ENCODE measurements at regions not wholly inside any gene's neighbourhood (a gene's known extent, or its start where the extent isn't known, plus 50 kb on each side); places are given as distances from the start of the nearest gene placed in this dataset.

- intact Hi-C loops (cut with DNase I, micrococcal nuclease), result loop anchor here (10.0 kb wide), 2 partner anchors 290 to 1000 kb away; partner anchors contain the start of gene IRAK1BP1 (in 1 of the 2)
- POLR2A ChIA-PET, result no interaction called here
- DNase-seq, result no peak
- Mint-ChIP-seq H3K27me3 (peaks cover 2% of the 10 kb centered on the region), H3K4me3 (no peak overlapping the region), H3K36me3 (ENCODE audit: low read depth) (no peaks in the 10 kb centered on the region), H3K9me3 (ENCODE audit: low read depth) (no peaks in the 10 kb centered on the region), H3K4me1 (peaks cover under 1% of the 10 kb centered on the region), H3K27ac (no peak overlapping the region)
- CTCF ChIA-PET, result interaction anchor here (1.9 kb wide), 1 partner anchor 51 kb away, joined by 5 read pairs; no protein-coding TSS in a partner anchor
- no peak for ATAC-seq
These were observed 82.9 kb downstream of the ELOVL4 start for GRCh38 chr6:79864421-79864820.

- H3K4me1 Mint-ChIP-seq, result no peaks in the 10 kb centered on the region
- intact Hi-C loops (cut with DNase I, micrococcal nuclease), result loop anchor here (10.0 kb wide), 2 partner anchors 289 to 999 kb away; partner anchors contain the start of gene IRAK1BP1 (in 1 of the 2)
- ATAC-seq (no peak), DNase-seq (no peak)
- H3K9me3 Mint-ChIP-seq (ENCODE audit: low read depth), result no peaks in the 10 kb centered on the region
- peaks cover 2% of the 10 kb centered on the region for H3K27me3 Mint-ChIP-seq
- POLR2A ChIA-PET, result no interaction called here
- H3K4me3 Mint-ChIP-seq, result no peak overlapping the region
- no peaks in the 10 kb centered on the region for H3K36me3 Mint-ChIP-seq (ENCODE audit: low read depth)
- CTCF ChIA-PET, result interaction anchor here (1.9 kb wide), 1 partner anchor 50 kb away, joined by 5 read pairs; no protein-coding TSS in a partner anchor
- H3K27ac Mint-ChIP-seq, result no peak overlapping the region
These were observed 83.4 kb downstream of the ELOVL4 start for GRCh38 chr6:79864001-79864400.

DNA sequence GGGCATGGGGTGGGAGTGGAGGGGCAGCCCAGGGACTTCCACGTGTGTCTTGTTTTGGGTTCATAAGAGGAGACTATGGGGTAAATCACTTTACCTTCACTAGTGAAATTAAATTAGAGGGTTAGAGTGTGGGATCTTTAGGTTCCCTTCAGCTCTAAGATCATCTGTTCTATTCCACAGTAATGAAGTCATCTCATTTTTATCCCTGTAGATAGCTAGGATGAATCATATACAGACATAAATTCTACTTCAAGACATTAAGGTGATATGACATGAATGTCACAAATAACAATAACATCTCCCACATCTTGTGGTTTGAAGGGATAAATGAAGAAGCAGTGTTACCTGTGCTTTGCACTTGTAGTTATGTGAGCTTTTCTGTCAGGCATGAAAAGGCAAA is 83.8 kb downstream of the ELOVL4 start:
- no peak overlapping the region for H3K27ac Mint-ChIP-seq
- H3K36me3 Mint-ChIP-seq (ENCODE audit: low read depth), result no peaks in the 10 kb centered on the region
- ATAC-seq (no peak), DNase-seq (no peak)
- ChIA-PET POLR2A (no interaction called here), CTCF (interaction anchor here (1.8 kb wide), 1 partner anchor 14 kb away, joined by 6 read pairs; no protein-coding TSS in a partner anchor)
- H3K4me1 Mint-ChIP-seq, result no peaks in the 10 kb centered on the region
- H3K4me3 Mint-ChIP-seq, result no peak overlapping the region
- intact Hi-C loops (cut with DNase I, micrococcal nuclease), result loop anchor here (10.0 kb wide), 2 partner anchors 289 to 999 kb away; partner anchors contain the start of gene IRAK1BP1 (in 1 of the 2)
- no peaks in the 10 kb centered on the region for H3K9me3 Mint-ChIP-seq (ENCODE audit: low read depth)
- H3K27me3 Mint-ChIP-seq, result peaks cover 2% of the 10 kb centered on the region

DNA sequence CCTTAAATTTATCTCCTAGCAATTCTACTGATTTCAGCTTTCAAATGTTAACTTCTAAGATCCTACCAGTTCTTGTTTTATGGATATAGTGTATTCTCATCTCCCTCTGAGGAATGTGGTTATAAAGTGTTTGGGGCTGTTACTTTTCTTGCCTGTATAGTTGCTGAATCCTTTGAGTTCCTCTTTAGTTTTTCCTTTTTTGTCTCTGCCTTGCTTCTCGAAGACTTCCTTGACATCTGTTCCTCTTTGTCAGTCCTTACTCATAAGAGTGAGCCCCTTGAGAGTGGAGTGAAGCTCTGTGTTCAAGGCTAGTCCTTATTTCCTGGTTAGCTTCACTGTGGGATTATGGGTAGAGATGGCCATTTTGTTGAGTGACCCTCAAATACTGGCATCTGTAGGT is 84.6 kb downstream of the ELOVL4 start:
- POLR2A ChIA-PET, result no interaction called here
- intact Hi-C loops (cut with DNase I, micrococcal nuclease), result loop anchor here (10.0 kb wide), 2 partner anchors 288 to 998 kb away; partner anchors contain the start of gene IRAK1BP1 (in 1 of the 2)
- H3K27me3 Mint-ChIP-seq, result peaks cover 2% of the 10 kb centered on the region

GRCh38 chr6:79862126-79862525 is 85.2 kb downstream of the ELOVL4 start:
- no peaks in the 10 kb centered on the region for H3K4me1 Mint-ChIP-seq
- ATAC-seq, result no peak
- ChIA-PET CTCF (interaction anchor here (0.6 to 1.8 kb wide), 2 partner anchors 12 to 49 kb away, joined by 4 to 6 read pairs; no protein-coding TSS in a partner anchor), POLR2A (no interaction called here)
- intact Hi-C loops (cut with DNase I, micrococcal nuclease), result loop anchor here (10.0 kb wide), 2 partner anchors 287 to 997 kb away; partner anchors contain the start of gene IRAK1BP1 (in 1 of the 2)
- peaks cover 2% of the 10 kb centered on the region for H3K27me3 Mint-ChIP-seq
- no peaks in the 10 kb centered on the region for H3K36me3 Mint-ChIP-seq (ENCODE audit: low read depth)
- no peak overlapping the region for H3K4me3 Mint-ChIP-seq
- H3K27ac Mint-ChIP-seq, result no peak overlapping the region
- no peak for DNase-seq
- H3K9me3 Mint-ChIP-seq (ENCODE audit: low read depth), result no peaks in the 10 kb centered on the region

More for the DNA sequence above, 84.6 kb downstream of the ELOVL4 start:
- ATAC-seq (no peak), DNase-seq (no peak)
- H3K36me3 Mint-ChIP-seq (ENCODE audit: low read depth), result no peaks in the 10 kb centered on the region
- H3K4me3 Mint-ChIP-seq, result no peak overlapping the region
- H3K9me3 Mint-ChIP-seq (ENCODE audit: low read depth), result no peaks in the 10 kb centered on the region
- H3K4me1 Mint-ChIP-seq, result no peaks in the 10 kb centered on the region
- CTCF ChIA-PET, result interaction anchor here (0.6 to 1.8 kb wide), 2 partner anchors 13 to 49 kb away, joined by 4 to 6 read pairs; no protein-coding TSS in a partner anchor
- no peak overlapping the region for H3K27ac Mint-ChIP-seq

GRCh38 chr6:79861023-79861422 is 86.3 kb downstream of the ELOVL4 start:
- POLR2A ChIA-PET, result no interaction called here

GRCh38 chr6:79847426-79847825 is 99.9 kb downstream of the ELOVL4 start:
- Mint-ChIP-seq H3K9me3 (ENCODE audit: low read depth) (no peaks in the 10 kb centered on the region), H3K27ac (no peak overlapping the region), H3K4me1 (no peaks in the 10 kb centered on the region), H3K27me3 (peaks cover 20% of the 10 kb centered on the region), H3K36me3 (ENCODE audit: low read depth) (no peaks in the 10 kb centered on the region), H3K4me3 (no peak overlapping the region)
- ChIA-PET CTCF (interaction anchor here (1.0 kb wide), 1 partner anchor 13 kb away, joined by 4 read pairs; no protein-coding TSS in a partner anchor), POLR2A (no interaction called here)
- ATAC-seq, result no peak
- no peak for DNase-seq
- intact Hi-C loops (cut with DNase I, micrococcal nuclease), result no loop called here

More at GRCh38 chr6:79861023-79861422, 86.3 kb downstream of the ELOVL4 start:
- DNase-seq (no peak), ATAC-seq (no peak)
- CTCF ChIA-PET, result interaction anchor here (1.8 kb wide), 2 partner anchors 9 to 48 kb away, joined by 4 to 10 read pairs; no protein-coding TSS in a partner anchor
- no peaks in the 10 kb centered on the region for H3K4me1 Mint-ChIP-seq
- intact Hi-C loops (cut with DNase I, micrococcal nuclease), result loop anchor here (10.0 kb wide), 2 partner anchors 286 to 996 kb away; partner anchors contain the start of gene IRAK1BP1 (in 1 of the 2)
- no peaks in the 10 kb centered on the region for H3K36me3 Mint-ChIP-seq (ENCODE audit: low read depth)
- H3K27me3 Mint-ChIP-seq, result no peaks in the 10 kb centered on the region
- no peak overlapping the region for H3K27ac Mint-ChIP-seq
- no peak overlapping the region for H3K4me3 Mint-ChIP-seq
- H3K9me3 Mint-ChIP-seq (ENCODE audit: low read depth), result no peaks in the 10 kb centered on the region

DNA sequence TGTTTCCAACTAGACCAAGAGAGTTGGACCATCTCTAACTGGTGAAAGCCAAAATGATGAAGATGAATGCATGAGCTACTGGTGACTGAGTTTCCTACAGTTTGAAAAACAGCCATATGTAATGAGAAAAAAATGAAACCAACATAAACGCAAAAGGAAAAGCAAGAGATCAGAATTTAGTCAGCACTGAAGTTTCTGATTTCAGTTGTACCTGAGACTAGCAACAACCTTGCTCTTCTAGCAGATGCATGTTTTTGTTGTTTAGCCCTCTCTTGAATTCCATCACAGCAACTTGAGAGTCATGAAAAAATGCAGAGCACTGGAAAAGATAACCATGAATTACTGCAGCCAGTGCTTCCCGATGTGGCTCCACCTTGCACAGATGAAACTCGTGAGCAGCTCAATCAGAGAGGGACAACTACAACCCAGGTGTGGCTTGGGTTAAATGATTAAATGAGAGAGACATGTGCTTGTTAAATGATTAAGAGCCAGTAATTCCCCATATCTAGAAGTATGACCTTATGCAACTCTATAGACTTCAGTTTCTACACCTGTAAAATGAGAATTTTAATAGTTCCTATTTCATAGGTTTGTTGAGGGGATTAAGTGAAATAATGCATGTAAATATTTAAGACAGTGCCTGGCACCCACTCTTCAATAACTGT is 104.8 kb downstream of the ELOVL4 start:
- H3K4me1 Mint-ChIP-seq, result no peaks in the 10 kb centered on the region
- no peaks in the 10 kb centered on the region for H3K9me3 Mint-ChIP-seq (ENCODE audit: low read depth)
- DNase-seq, result no peak
- ChIA-PET POLR2A (no interaction called here), CTCF (interaction anchor here (1.9 kb wide), 1 partner anchor 11 kb away, joined by 6 read pairs; no protein-coding TSS in a partner anchor)
- ATAC-seq, result no peak
- no peak overlapping the region for H3K4me3 Mint-ChIP-seq
- peaks cover 14% of the 10 kb centered on the region for H3K27me3 Mint-ChIP-seq
- H3K27ac Mint-ChIP-seq, result no peak overlapping the region
- intact Hi-C loops (cut with DNase I, micrococcal nuclease), result no loop called here
- no peaks in the 10 kb centered on the region for H3K36me3 Mint-ChIP-seq (ENCODE audit: low read depth)

GRCh38 chr6:79841577-79842375 is 105.6 kb downstream of the ELOVL4 start:
- ChIA-PET POLR2A (no interaction called here), CTCF (interaction anchor here (1.9 kb wide), 1 partner anchor 10 kb away, joined by 6 read pairs; no protein-coding TSS in a partner anchor)
- intact Hi-C loops (cut with DNase I, micrococcal nuclease), result no loop called here
- no peak for ATAC-seq
- no peaks in the 10 kb centered on the region for H3K9me3 Mint-ChIP-seq (ENCODE audit: low read depth)
- H3K4me1 Mint-ChIP-seq, result no peaks in the 10 kb centered on the region
- peaks cover 14% of the 10 kb centered on the region for H3K27me3 Mint-ChIP-seq
- no peak overlapping the region for H3K27ac Mint-ChIP-seq
- H3K4me3 Mint-ChIP-seq, result no peak overlapping the region
- DNase-seq, result peak; percentile 19
- no peaks in the 10 kb centered on the region for H3K36me3 Mint-ChIP-seq (ENCODE audit: low read depth)

- intact Hi-C loops (cut with DNase I, micrococcal nuclease), result no loop called here
- no peak overlapping the region for H3K4me3 Mint-ChIP-seq
- ChIA-PET CTCF (no interaction called here), POLR2A (no interaction called here)
- no peaks in the 10 kb centered on the region for H3K9me3 Mint-ChIP-seq (ENCODE audit: low read depth)
- no peak overlapping the region for H3K27ac Mint-ChIP-seq
- H3K36me3 Mint-ChIP-seq (ENCODE audit: low read depth), result no peaks in the 10 kb centered on the region
- no peak for DNase-seq
- no peak for ATAC-seq
- peaks cover 20% of the 10 kb centered on the region for H3K27me3 Mint-ChIP-seq
- no peaks in the 10 kb centered on the region for H3K4me1 Mint-ChIP-seq
These were observed 108.5 kb downstream of the ELOVL4 start for GRCh38 chr6:79838851-79839250.

- H3K27ac Mint-ChIP-seq, result no peak overlapping the region
- H3K4me3 Mint-ChIP-seq, result no peak overlapping the region
- peaks cover 21% of the 10 kb centered on the region for H3K27me3 Mint-ChIP-seq
- no peaks in the 10 kb centered on the region for H3K36me3 Mint-ChIP-seq (ENCODE audit: low read depth)
- DNase-seq, result no peak
- ATAC-seq, result no peak
- no peaks in the 10 kb centered on the region for H3K4me1 Mint-ChIP-seq
- POLR2A ChIA-PET, result no interaction called here
- CTCF ChIA-PET, result interaction anchor here (0.7 to 1.0 kb wide), 2 partner anchors 14 to 20 kb away, joined by 3 to 4 read pairs; no protein-coding TSS in a partner anchor
- intact Hi-C loops (cut with DNase I, micrococcal nuclease), result no loop called here
- H3K9me3 Mint-ChIP-seq (ENCODE audit: low read depth), result no peaks in the 10 kb centered on the region
These were observed 113.4 kb downstream of the ELOVL4 start for GRCh38 chr6:79833964-79834284.
